ENCODE measurements at regions not wholly inside any gene's neighbourhood (a gene's known extent, or its start where the extent isn't known, plus 50 kb on each side); places are given as distances from the start of the nearest gene placed in this dataset.

DNA sequence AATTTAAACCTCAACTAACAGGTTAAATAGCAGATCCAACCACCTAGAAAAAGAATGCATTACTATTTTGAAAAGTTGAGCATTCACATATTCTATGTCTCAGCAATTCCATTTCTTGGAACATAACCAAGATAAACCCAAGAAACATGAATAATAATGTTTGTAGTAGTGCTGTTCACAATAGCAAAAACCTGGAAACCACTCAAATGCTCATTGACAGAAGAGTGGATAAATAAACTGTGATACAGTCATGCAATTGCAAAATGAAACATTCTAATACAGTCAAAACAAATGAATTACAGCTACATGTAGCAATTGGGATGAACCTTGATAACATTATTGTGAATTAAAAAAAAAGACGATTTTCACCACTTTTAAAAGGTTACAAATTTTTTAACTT lies 162.8 kb upstream of the TMEM45B start:
- TF ChIP-seq POLR2AphosphoS5 (IDR thresholded peaks at IDR 0.05): no peak
- TF ChIP-seq POLR2A (IDR thresholded peaks at IDR 0.05; ENCODE audit: low read depth): no peak
- TF ChIP-seq, protein P1, sequence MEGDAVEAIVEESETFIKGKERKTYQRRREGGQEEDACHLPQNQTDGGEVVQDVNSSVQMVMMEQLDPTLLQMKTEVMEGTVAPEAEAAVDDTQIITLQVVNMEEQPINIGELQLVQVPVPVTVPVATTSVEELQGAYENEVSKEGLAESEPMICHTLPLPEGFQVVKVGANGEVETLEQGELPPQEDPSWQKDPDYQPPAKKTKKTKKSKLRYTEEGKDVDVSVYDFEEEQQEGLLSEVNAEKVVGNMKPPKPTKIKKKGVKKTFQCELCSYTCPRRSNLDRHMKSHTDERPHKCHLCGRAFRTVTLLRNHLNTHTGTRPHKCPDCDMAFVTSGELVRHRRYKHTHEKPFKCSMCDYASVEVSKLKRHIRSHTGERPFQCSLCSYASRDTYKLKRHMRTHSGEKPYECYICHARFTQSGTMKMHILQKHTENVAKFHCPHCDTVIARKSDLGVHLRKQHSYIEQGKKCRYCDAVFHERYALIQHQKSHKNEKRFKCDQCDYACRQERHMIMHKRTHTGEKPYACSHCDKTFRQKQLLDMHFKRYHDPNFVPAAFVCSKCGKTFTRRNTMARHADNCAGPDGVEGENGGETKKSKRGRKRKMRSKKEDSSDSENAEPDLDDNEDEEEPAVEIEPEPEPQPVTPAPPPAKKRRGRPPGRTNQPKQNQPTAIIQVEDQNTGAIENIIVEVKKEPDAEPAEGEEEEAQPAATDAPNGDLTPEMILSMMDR (IDR thresholded peaks at IDR 0.05): no peak
- intact Hi-C loops (cut with DNase I): no loop called here

DNA sequence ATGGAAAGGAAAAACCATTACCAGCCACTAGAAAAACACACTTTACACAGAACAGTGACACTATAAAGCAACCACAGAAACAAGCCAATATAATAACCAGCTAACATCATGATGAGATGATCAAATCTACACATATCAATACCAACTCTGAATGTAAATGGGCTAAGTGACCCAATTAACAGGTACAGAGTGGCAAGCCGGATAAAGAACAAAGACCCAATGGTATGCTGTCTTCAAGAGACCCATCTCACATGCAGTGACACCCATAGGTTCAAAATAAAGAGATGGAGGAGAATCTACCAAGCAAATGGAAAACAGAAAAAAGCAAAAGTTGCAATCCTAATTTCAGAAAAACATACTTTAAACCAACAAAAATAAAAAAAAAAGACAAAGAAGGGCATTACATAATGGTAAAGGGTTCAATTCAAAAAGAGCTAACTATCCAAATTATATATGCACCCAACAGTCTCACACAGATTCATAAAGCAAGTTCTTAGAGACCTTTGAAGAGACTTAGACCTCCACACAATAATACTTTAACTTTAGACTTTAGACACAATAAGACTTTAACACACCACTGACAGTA lies 160.3 kb upstream of the TMEM45B start:
- no peak for TF ChIP-seq POLR2A (IDR thresholded peaks at IDR 0.05; ENCODE audit: low read depth)
- TF ChIP-seq POLR2AphosphoS5 (IDR thresholded peaks at IDR 0.05): no peak
- TF ChIP-seq EP300 (IDR thresholded peaks at IDR 0.05): no peak
- TF ChIP-seq, protein P1 (IDR thresholded peaks at IDR 0.05): no peak
- H3K27me3 ChIP-seq: no peaks in the 10 kb centered on the region
- no peak overlapping the region for H3K27ac ChIP-seq (replicated peaks in 1 of 4)
- WGBS: 43% methylated on average over 1 of the region's 1 CpG
- no peak overlapping the region for H3K4me3 ChIP-seq
- intact Hi-C loops (cut with DNase I): no loop called here
- no peak for DNase-seq (ENCODE audit: extremely low spot score)
- H3K9me3 ChIP-seq: peaks cover 0 to 21% (median 13%) of the 10 kb centered on the region in 4 donors
- H3K4me1 ChIP-seq: no peaks in the 10 kb centered on the region
- no peaks in the 10 kb centered on the region for H3K36me3 ChIP-seq

More for the DNA sequence above, 162.8 kb upstream of the TMEM45B start:
- H3K9me3 ChIP-seq: peaks cover 0 to 21% (median 13%) of the 10 kb centered on the region in 4 donors
- H3K36me3 ChIP-seq: no peaks in the 10 kb centered on the region
- no peaks in the 10 kb centered on the region for H3K27me3 ChIP-seq
- DNase-seq (ENCODE audit: extremely low spot score): no peak
- 80% methylated on average over 1 of the region's 1 CpG for WGBS
- H3K4me1 ChIP-seq: no peaks in the 10 kb centered on the region
- no peak overlapping the region for H3K27ac ChIP-seq (replicated peaks in 1 of 4)
- H3K4me3 ChIP-seq: no peak overlapping the region

DNA sequence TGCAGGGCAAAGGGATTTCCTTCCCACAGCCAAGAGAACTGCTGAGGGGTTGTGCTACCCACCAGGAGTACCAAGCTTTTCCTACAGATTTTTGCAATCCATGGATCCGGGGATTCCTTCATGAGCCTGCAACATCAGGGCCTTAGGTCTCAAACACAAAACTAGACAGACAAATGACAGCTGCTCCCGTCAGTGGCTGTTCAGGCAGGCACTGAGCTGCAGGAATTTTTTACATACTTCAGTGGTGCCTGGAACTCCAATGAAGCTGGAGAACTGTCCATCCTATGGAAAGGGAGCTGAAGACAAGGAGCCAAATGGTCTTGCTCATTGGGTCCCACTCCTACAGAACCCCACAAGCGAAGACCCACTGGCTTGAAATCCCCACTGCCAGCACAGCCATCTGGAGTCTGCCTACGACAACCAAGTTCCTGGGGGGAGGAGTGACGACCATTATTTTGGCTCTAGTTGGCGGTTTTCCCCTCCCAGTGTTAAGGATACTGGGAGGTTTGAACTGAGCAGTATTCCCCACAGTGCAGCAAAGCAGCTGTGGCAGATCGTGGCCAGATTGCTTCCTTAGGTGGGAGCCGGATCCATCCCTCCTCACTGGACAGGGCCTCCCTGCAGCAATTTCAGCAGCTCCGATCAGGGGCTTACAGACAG lies 157.7 kb upstream of the TMEM45B start:
- Histone ChIP-seq H3K36me3 (no peaks in the 10 kb centered on the region), H3K4me1 (no peaks in the 10 kb centered on the region), H3K4me3 (no peak overlapping the region), H3K27me3 (no peaks in the 10 kb centered on the region), H3K27ac (replicated peaks in 1 of 4) (no peak overlapping the region), H3K9me3 (peaks cover 0 to 39% (median 16%) of the 10 kb centered on the region in 4 donors)
- WGBS: 43% methylated on average over 2 of the region's 9 CpGs
- no peak for DNase-seq (ENCODE audit: extremely low spot score)
- intact Hi-C loops (cut with DNase I): no loop called here
- no peak for TF ChIP-seq POLR2A (IDR thresholded peaks at IDR 0.05; ENCODE audit: low read depth)
- TF ChIP-seq POLR2AphosphoS5 (IDR thresholded peaks at IDR 0.05): no peak
- no peak for TF ChIP-seq EP300 (IDR thresholded peaks at IDR 0.05)

DNA sequence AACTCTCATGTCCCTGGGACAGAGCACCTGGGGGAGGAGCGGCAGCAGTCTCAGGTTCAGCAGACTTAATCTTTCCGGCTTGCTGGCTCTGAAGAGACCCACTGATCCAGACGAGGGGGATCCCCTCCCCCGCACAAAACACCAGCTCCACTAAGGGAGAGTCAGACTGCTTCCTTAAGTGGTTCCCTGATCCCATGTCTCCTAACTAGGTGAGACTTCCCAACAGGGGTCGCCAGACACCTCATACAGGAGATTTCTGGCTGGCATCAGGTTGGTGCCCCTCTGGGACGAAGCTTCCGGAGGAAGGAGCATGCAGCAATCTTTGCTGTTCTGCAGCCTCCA lies 157.2 kb upstream of the TMEM45B start:
- DNase-seq (ENCODE audit: extremely low spot score): no peak
- 55% methylated on average over 5 of the region's 7 CpGs for WGBS
- H3K27ac ChIP-seq (replicated peaks in 1 of 4): no peak overlapping the region
- H3K4me3 ChIP-seq: no peak overlapping the region
- TF ChIP-seq POLR2A (IDR thresholded peaks at IDR 0.05; ENCODE audit: low read depth) (no peak), EP300 (IDR thresholded peaks at IDR 0.05) (no peak), POLR2AphosphoS5 (IDR thresholded peaks at IDR 0.05) (no peak)
- TF ChIP-seq, protein P1 (IDR thresholded peaks at IDR 0.05): no peak
- no peaks in the 10 kb centered on the region for H3K36me3 ChIP-seq
- H3K4me1 ChIP-seq: no peaks in the 10 kb centered on the region
- peaks cover 0 to 39% (median 16%) of the 10 kb centered on the region in 4 donors for H3K9me3 ChIP-seq
- no peaks in the 10 kb centered on the region for H3K27me3 ChIP-seq
- intact Hi-C loops (cut with DNase I): no loop called here

DNA sequence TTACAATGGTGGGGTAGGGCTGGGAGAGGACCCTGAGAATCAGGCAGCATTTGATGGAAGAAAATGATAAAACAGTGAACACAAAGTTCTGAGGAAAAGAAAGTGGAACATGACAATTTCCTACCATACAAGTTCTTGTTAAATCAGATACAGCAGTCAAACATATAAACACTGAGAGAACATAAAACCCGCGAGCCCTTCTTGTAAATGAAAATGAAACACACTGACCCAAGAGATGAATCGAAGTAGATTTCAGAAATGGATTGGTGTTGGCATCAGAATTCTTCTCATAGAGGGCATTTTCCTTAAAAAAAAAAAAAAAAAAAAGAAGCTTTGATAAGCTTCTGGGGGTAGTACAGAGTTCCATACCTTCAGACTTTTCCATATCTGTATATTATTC lies 134.7 kb upstream of the TMEM45B start:
- Histone ChIP-seq H3K36me3 (no peaks in the 10 kb centered on the region), H3K9me3 (no peaks in the 10 kb centered on the region), H3K27ac (replicated peaks in 1 of 4) (no peak overlapping the region), H3K4me1 (no peaks in the 10 kb centered on the region), H3K27me3 (no peaks in the 10 kb centered on the region), H3K4me3 (no peak overlapping the region)
- no peak for DNase-seq (ENCODE audit: extremely low spot score)
- TF ChIP-seq EP300 (IDR thresholded peaks at IDR 0.05): no peak
- TF ChIP-seq, protein P1 (IDR thresholded peaks at IDR 0.05): no peak
- TF ChIP-seq POLR2AphosphoS5 (IDR thresholded peaks at IDR 0.05): no peak
- intact Hi-C loops (cut with DNase I): no loop called here
- WGBS: 70% methylated on average over 3 of the region's 3 CpGs

Measured in esophagus muscularis mucosa (tissue), 4 donors.